ENCODE measurements at regions not wholly inside any gene's neighbourhood (a gene's known extent, or its start where the extent isn't known, plus 50 kb on each side); places are given as distances from the start of the nearest gene placed in this dataset.

DNA sequence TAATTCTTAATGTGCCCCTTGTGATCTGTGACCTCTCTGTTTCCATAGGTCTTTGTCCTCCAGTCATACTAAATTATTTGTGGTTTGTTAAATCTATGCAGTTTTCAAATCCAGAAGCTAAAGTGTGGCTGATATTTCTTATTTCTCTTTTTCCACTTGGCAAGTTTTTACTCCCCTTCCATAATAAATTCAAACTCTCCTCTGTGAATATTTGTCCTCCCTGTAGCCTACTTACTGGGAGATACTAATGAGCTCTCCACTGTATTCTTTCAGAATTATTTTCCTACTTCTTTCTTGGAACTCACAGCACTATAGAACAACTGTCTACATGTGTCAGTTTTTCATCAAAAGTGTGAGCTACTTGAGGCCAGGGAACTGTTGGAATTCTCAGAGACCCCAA, 430.8 kb upstream of the PTBP2 start (continued):
- TF ChIP-seq, protein P1, sequence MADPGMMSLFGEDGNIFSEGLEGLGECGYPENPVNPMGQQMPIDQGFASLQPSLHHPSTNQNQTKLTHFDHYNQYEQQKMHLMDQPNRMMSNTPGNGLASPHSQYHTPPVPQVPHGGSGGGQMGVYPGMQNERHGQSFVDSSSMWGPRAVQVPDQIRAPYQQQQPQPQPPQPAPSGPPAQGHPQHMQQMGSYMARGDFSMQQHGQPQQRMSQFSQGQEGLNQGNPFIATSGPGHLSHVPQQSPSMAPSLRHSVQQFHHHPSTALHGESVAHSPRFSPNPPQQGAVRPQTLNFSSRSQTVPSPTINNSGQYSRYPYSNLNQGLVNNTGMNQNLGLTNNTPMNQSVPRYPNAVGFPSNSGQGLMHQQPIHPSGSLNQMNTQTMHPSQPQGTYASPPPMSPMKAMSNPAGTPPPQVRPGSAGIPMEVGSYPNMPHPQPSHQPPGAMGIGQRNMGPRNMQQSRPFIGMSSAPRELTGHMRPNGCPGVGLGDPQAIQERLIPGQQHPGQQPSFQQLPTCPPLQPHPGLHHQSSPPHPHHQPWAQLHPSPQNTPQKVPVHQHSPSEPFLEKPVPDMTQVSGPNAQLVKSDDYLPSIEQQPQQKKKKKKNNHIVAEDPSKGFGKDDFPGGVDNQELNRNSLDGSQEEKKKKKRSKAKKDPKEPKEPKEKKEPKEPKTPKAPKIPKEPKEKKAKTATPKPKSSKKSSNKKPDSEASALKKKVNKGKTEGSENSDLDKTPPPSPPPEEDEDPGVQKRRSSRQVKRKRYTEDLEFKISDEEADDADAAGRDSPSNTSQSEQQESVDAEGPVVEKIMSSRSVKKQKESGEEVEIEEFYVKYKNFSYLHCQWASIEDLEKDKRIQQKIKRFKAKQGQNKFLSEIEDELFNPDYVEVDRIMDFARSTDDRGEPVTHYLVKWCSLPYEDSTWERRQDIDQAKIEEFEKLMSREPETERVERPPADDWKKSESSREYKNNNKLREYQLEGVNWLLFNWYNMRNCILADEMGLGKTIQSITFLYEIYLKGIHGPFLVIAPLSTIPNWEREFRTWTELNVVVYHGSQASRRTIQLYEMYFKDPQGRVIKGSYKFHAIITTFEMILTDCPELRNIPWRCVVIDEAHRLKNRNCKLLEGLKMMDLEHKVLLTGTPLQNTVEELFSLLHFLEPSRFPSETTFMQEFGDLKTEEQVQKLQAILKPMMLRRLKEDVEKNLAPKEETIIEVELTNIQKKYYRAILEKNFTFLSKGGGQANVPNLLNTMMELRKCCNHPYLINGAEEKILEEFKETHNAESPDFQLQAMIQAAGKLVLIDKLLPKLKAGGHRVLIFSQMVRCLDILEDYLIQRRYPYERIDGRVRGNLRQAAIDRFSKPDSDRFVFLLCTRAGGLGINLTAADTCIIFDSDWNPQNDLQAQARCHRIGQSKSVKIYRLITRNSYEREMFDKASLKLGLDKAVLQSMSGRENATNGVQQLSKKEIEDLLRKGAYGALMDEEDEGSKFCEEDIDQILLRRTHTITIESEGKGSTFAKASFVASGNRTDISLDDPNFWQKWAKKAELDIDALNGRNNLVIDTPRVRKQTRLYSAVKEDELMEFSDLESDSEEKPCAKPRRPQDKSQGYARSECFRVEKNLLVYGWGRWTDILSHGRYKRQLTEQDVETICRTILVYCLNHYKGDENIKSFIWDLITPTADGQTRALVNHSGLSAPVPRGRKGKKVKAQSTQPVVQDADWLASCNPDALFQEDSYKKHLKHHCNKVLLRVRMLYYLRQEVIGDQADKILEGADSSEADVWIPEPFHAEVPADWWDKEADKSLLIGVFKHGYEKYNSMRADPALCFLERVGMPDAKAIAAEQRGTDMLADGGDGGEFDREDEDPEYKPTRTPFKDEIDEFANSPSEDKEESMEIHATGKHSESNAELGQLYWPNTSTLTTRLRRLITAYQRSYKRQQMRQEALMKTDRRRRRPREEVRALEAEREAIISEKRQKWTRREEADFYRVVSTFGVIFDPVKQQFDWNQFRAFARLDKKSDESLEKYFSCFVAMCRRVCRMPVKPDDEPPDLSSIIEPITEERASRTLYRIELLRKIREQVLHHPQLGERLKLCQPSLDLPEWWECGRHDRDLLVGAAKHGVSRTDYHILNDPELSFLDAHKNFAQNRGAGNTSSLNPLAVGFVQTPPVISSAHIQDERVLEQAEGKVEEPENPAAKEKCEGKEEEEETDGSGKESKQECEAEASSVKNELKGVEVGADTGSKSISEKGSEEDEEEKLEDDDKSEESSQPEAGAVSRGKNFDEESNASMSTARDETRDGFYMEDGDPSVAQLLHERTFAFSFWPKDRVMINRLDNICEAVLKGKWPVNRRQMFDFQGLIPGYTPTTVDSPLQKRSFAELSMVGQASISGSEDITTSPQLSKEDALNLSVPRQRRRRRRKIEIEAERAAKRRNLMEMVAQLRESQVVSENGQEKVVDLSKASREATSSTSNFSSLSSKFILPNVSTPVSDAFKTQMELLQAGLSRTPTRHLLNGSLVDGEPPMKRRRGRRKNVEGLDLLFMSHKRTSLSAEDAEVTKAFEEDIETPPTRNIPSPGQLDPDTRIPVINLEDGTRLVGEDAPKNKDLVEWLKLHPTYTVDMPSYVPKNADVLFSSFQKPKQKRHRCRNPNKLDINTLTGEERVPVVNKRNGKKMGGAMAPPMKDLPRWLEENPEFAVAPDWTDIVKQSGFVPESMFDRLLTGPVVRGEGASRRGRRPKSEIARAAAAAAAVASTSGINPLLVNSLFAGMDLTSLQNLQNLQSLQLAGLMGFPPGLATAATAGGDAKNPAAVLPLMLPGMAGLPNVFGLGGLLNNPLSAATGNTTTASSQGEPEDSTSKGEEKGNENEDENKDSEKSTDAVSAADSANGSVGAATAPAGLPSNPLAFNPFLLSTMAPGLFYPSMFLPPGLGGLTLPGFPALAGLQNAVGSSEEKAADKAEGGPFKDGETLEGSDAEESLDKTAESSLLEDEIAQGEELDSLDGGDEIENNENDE (IDR thresholded peaks at IDR 0.05; ENCODE audit: insufficient replicate concordance, low read length): no peak
- TF ChIP-seq CBX8 (IDR thresholded peaks at IDR 0.05; ENCODE audit: borderline replicate concordance, low read depth, low read length) (no peak), KDM5A (IDR thresholded peaks at IDR 0.05; ENCODE audit: low read length) (no peak), YY1 (IDR thresholded peaks at IDR 0.05; ENCODE audit: low read depth, low read length) (no peak), CBX5 (IDR thresholded peaks at IDR 0.05; ENCODE audit: low read depth, low read length) (no peak), SAP30 (IDR thresholded peaks at IDR 0.05; ENCODE audit: insufficient read depth, insufficient replicate concordance, low read length) (no peak), TCF12 (IDR thresholded peaks at IDR 0.05; ENCODE audit: low read depth, low read length) (no peak), HDAC2 (IDR thresholded peaks at IDR 0.05; ENCODE audit: borderline replicate concordance in 1 of 2, low read depth in 2 of 2, low read length in 2 of 2) (no peak), FOSL1 (IDR thresholded peaks at IDR 0.05; ENCODE audit: insufficient read depth, low read depth, low read length) (no peak), KDM1A (IDR thresholded peaks at IDR 0.05; ENCODE audit: borderline replicate concordance, low read length) (no peak)
- TF ChIP-seq, protein P2, sequence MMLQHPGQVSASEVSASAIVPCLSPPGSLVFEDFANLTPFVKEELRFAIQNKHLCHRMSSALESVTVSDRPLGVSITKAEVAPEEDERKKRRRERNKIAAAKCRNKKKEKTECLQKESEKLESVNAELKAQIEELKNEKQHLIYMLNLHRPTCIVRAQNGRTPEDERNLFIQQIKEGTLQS (IDR thresholded peaks at IDR 0.05; ENCODE audit: insufficient read depth, low read depth, low read length): no peak

All from H1 (cell line).